GM12892 (cell line): ENCODE measurements at regions not wholly inside any gene's neighbourhood (a gene's known extent, or its start where the extent isn't known, plus 50 kb on each side); places are given as distances from the start of the nearest gene placed in this dataset.

ENCODE experiments used
- POLR2A ChIP-seq: IDR thresholded peaks from 2 replicates; pipeline ENCODE4 v1.6.1; 2011; ENCODE audit warnings: low read depth, low read length, control low read depth
- TAF1 ChIP-seq: IDR thresholded peaks from 2 replicates; pipeline ENCODE4 v1.6.1; 2011; ENCODE audit warnings: low read depth, mild to moderate bottlenecking, control low read depth, low read length, borderline replicate concordance

DNA sequence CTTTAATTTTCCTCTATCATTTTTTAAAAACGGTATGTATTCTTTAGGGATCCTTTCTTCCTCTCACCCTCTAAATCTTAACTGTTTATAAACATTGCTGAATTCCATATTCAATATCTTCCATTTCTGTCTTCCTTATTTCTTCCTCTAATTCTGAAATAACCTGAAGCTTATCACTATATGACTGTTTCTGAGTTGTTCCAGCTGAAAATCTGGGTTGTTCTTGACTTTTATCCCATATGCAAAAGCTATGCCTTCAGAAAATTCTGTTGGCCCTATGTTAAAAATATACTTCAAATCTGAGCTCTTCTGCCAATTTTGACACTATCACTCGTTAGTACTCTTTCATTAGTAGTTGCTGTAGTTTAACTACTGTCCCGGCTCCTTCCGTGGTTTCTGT is 970.3 kb downstream of the BCL11B start:
- TF ChIP-seq POLR2A = no peak
- TF ChIP-seq TAF1 = no peak
